Parathyroid adenoma (tissue), 2 donors: ENCODE measurements at regions not wholly inside any gene's neighbourhood (a gene's known extent, or its start where the extent isn't known, plus 50 kb on each side); places are given as distances from the start of the nearest gene placed in this dataset.

ENCODE experiments used
- H2AFZ ChIP-seq: fragments of 300-600 bp; sonication (generic); one replicate; pipeline ENCODE4 v1.7.0; 2017; ENCODE audit warnings: antibody characterized with exemption, mild to moderate bottlenecking
- H3K27ac ChIP-seq: fragments of 300-600 bp; sonication (generic); one replicate; pipeline ENCODE4 v1.7.0; 2017
- H3K27me3 ChIP-seq: fragments of 300-600 bp; sonication (generic); one replicate; pipeline ENCODE4 v1.7.0; 2017; ENCODE audit warnings: low read length; ENCODE audit not compliant: control insufficient read depth, insufficient read depth
- H3K36me3 ChIP-seq: fragments of 300-600 bp; sonication (generic); one replicate; pipeline ENCODE4 v1.7.0; 2017; ENCODE audit warnings: low read length; ENCODE audit not compliant: control insufficient read depth, insufficient read depth
- H3K4me1 ChIP-seq: fragments of 300-600 bp; sonication (generic); one replicate; pipeline ENCODE4 v1.7.0; 2017; ENCODE audit warnings: control low read depth
- H3K4me2 ChIP-seq: fragments of 300-600 bp; sonication (generic); one replicate; pipeline ENCODE4 v1.7.0; 2017; ENCODE audit warnings: low read length
- H3K4me3 ChIP-seq: fragments of 300-600 bp; sonication (generic); one replicate; pipeline ENCODE4 v1.7.0; 2017; ENCODE audit warnings: low read depth, low read length
- H3K79me2 ChIP-seq: fragments of 300-600 bp; sonication (generic); one replicate; pipeline ENCODE4 v1.7.0; 2017; ENCODE audit warnings: control low read depth
- H3K9ac ChIP-seq: fragments of 300-600 bp; sonication (generic); one replicate; pipeline ENCODE4 v1.7.0; 2017; ENCODE audit warnings: mild to moderate bottlenecking
- H3K9me3 ChIP-seq: fragments of 300-600 bp; sonication (generic); one replicate; pipeline ENCODE4 v1.7.0; 2017; ENCODE audit warnings: low read length; ENCODE audit not compliant: control insufficient read depth
- CTCF ChIP-seq: fragments of 300-600 bp; sonication (generic); IDR thresholded peaks from one replicate; pipeline ENCODE4 v1.7.0; 2017; ENCODE audit warnings: antibody characterized with exemption, mild to moderate bottlenecking
- donor health status: primary hyperparathyroidism.

- no peak overlapping the region for H2AFZ ChIP-seq
- no peaks in the 10 kb centered on the region for H3K36me3 ChIP-seq
- H3K9ac ChIP-seq, result no peak overlapping the region
- no peaks in the 10 kb centered on the region for H3K79me2 ChIP-seq
- no peak for TF ChIP-seq CTCF
- H3K4me1 ChIP-seq, result no peaks in the 10 kb centered on the region
- H3K27ac ChIP-seq, result no peak overlapping the region
- no peak overlapping the region for H3K4me2 ChIP-seq
- no peak overlapping the region for H3K4me3 ChIP-seq
- H3K9me3 ChIP-seq, result no peaks in the 10 kb centered on the region
- H3K27me3 ChIP-seq, result no peaks in the 10 kb centered on the region
Measured at GRCh38 chr14:104297313-104297704, 158.9 kb downstream of the KIF26A start.

GRCh38 chr14:104297721-104298401 is 159.5 kb downstream of the KIF26A start:
- no peaks in the 10 kb centered on the region for H3K27me3 ChIP-seq
- no peaks in the 10 kb centered on the region for H3K79me2 ChIP-seq

GRCh38 chr14:104298458-104298857 is 160.1 kb downstream of the KIF26A start:
- Histone ChIP-seq H3K4me1 (no peaks in the 10 kb centered on the region), H3K36me3 (no peaks in the 10 kb centered on the region), H3K79me2 (no peaks in the 10 kb centered on the region), H3K4me3 (no peak overlapping the region), H3K9ac (no peak overlapping the region), H3K9me3 (no peaks in the 10 kb centered on the region), H3K27me3 (no peaks in the 10 kb centered on the region), H2AFZ (no peak overlapping the region), H3K27ac (no peak overlapping the region), H3K4me2 (no peak overlapping the region)
- no peak for TF ChIP-seq CTCF

More at GRCh38 chr14:104297721-104298401, 159.5 kb downstream of the KIF26A start:
- no peak overlapping the region for H2AFZ ChIP-seq
- H3K36me3 ChIP-seq, result no peaks in the 10 kb centered on the region
- H3K9ac ChIP-seq, result no peak overlapping the region
- H3K4me2 ChIP-seq, result no peak overlapping the region
- no peaks in the 10 kb centered on the region for H3K4me1 ChIP-seq
- no peak overlapping the region for H3K4me3 ChIP-seq
- no peak for TF ChIP-seq CTCF
- H3K27ac ChIP-seq, result no peak overlapping the region
- H3K9me3 ChIP-seq, result no peaks in the 10 kb centered on the region

GRCh38 chr14:104299993-104300761 is 161.8 kb downstream of the KIF26A start:
- Histone ChIP-seq H3K9ac (no peak overlapping the region), H3K79me2 (no peaks in the 10 kb centered on the region)
- TF ChIP-seq CTCF, result no peak

More at GRCh38 chr14:104299993-104300761, 161.8 kb downstream of the KIF26A start:
- no peaks in the 10 kb centered on the region for H3K9me3 ChIP-seq
- H3K4me3 ChIP-seq, result no peak overlapping the region
- H3K27ac ChIP-seq, result no peak overlapping the region
- H2AFZ ChIP-seq, result no peak overlapping the region
- H3K27me3 ChIP-seq, result no peaks in the 10 kb centered on the region
- H3K36me3 ChIP-seq, result no peaks in the 10 kb centered on the region
- no peaks in the 10 kb centered on the region for H3K4me1 ChIP-seq
- H3K4me2 ChIP-seq, result no peak overlapping the region
